ENCODE measurements at regions not wholly inside any gene's neighbourhood (a gene's known extent, or its start where the extent isn't known, plus 50 kb on each side); places are given as distances from the start of the nearest gene placed in this dataset.

GRCh38 chr4:12861422-12861821 lies 622.7 kb downstream of the RAB28 start:
- no peak overlapping the region for H3K4me3 ChIP-seq (ENCODE audit: low read depth, low read length)
- TF ChIP-seq, protein P1, sequence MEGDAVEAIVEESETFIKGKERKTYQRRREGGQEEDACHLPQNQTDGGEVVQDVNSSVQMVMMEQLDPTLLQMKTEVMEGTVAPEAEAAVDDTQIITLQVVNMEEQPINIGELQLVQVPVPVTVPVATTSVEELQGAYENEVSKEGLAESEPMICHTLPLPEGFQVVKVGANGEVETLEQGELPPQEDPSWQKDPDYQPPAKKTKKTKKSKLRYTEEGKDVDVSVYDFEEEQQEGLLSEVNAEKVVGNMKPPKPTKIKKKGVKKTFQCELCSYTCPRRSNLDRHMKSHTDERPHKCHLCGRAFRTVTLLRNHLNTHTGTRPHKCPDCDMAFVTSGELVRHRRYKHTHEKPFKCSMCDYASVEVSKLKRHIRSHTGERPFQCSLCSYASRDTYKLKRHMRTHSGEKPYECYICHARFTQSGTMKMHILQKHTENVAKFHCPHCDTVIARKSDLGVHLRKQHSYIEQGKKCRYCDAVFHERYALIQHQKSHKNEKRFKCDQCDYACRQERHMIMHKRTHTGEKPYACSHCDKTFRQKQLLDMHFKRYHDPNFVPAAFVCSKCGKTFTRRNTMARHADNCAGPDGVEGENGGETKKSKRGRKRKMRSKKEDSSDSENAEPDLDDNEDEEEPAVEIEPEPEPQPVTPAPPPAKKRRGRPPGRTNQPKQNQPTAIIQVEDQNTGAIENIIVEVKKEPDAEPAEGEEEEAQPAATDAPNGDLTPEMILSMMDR (IDR thresholded peaks at IDR 0.05; ENCODE audit: low read depth, low read length, missing control alignments) = no peak
- DNase-seq (ENCODE audit: low read depth) = no peak

- no peak for DNase-seq (ENCODE audit: low read depth)
- H3K4me3 ChIP-seq (ENCODE audit: low read depth, low read length) = no peak overlapping the region
- TF ChIP-seq, protein P1 (IDR thresholded peaks at IDR 0.05; ENCODE audit: low read depth, low read length, missing control alignments) = peak; percentile 22
Observed at GRCh38 chr4:12852338-12853307, 631.5 kb downstream of the RAB28 start.

GRCh38 chr4:12846368-12846767 lies 637.8 kb downstream of the RAB28 start:
- DNase-seq (ENCODE audit: low read depth) = no peak
- no peak overlapping the region for H3K4me3 ChIP-seq (ENCODE audit: low read depth, low read length)
- TF ChIP-seq, protein P1 (IDR thresholded peaks at IDR 0.05; ENCODE audit: low read depth, low read length, missing control alignments) = no peak

- DNase-seq (ENCODE audit: low read depth) = no peak
- TF ChIP-seq, protein P1 (IDR thresholded peaks at IDR 0.05; ENCODE audit: low read depth, low read length, missing control alignments) = no peak
- H3K4me3 ChIP-seq (ENCODE audit: low read depth, low read length) = no peak overlapping the region
Observed at GRCh38 chr4:12844141-12844540, 640.0 kb downstream of the RAB28 start.

- no peak overlapping the region for H3K4me3 ChIP-seq (ENCODE audit: low read depth, low read length)
- TF ChIP-seq, protein P1 (IDR thresholded peaks at IDR 0.05; ENCODE audit: low read depth, low read length, missing control alignments) = no peak
- no peak for DNase-seq (ENCODE audit: low read depth)
Observed at GRCh38 chr4:12827966-12828365, 656.2 kb downstream of the RAB28 start.

DNA sequence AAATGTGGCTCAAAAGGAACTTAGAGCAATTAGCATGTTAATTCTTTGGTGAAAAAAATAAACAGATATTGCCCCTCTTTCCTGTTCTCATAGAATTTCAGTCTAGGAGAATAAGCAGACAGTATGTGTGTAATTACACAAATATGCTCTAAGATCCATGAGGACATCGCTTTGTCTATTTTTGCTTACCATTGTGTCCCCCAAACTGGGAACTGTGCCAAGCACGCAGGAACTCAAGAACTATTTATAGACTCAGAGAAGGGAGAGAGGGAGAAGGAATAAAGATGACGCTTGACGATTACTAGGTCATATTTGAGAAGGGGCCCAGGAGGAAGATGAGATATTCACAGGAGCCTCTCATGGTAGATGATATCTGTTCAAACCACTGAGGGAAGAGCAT lies 692.6 kb downstream of the RAB28 start:
- TF ChIP-seq, protein P1 (IDR thresholded peaks at IDR 0.05; ENCODE audit: low read depth, low read length, missing control alignments) = no peak
- DNase-seq (ENCODE audit: low read depth) = no peak
- H3K4me3 ChIP-seq (ENCODE audit: low read depth, low read length) = no peak overlapping the region

All from GM12864 (cell line).